Heart left ventricle (tissue), 13 donors: ENCODE measurements at regions not wholly inside any gene's neighbourhood (a gene's known extent, or its start where the extent isn't known, plus 50 kb on each side); places are given as distances from the start of the nearest gene placed in this dataset.

Experiments used
- POLR2A ChIP-seq, 2 donors: fragments of 450-650 bp; IDR thresholded peaks; one replicate each; pipeline ENCODE4 v1.6.1; 2017; ENCODE audit warnings: antibody characterized with exemption in 2 of 2, mild to moderate bottlenecking in 2 of 2, moderate library complexity in 2 of 2
- TF ChIP-seq, protein P1 (sequence below), 12 donors: fragments of 200-600 bp; sonication (generic) in 4 of 12; IDR thresholded peaks; one replicate each; pipeline versions ENCODE4 v1.5.0 to v1.8.0; 2018 to 2022; ENCODE audit warnings: antibody characterized with exemption in 12 of 12, mild to moderate bottlenecking in 5 of 12
- donor health status: ischemic (EF 13 %, LVEDD 7.1; RV severe dilation, severe dysfunction).
- donor health status: DM: no; HTN: yes; CAD: no.
- donor health status: DM: no; HTN: no; CAD: no.
- donor health status: ischemic (EF 25% LVEDD 6.9; RV normal size, moderate dysfunction).
- donor health status: ischemic (EF 25% LVEDD 5.7; RV mildly dilated, moderate dysfunction).
- donor health status: ischemic (EF 35%, LVEDD 5.7; RV mildly dilated, moderate dysfunction).
- donor health status: nonischemic (EF 11% LVEDD 7.7; RV severe dilation, severe dysfunction).
- donor health status: DM: yes; HTN: yes; CAD: no.
- donor health status: PGD.
- donor health status: ischemic (EF 29% LVEDD 5.4; RV normal size, mild dysfunction).
- donor health status: nonischemic (EF 23%, LVEDD 6.1; RV moderate dilation, normal function).

DNA sequence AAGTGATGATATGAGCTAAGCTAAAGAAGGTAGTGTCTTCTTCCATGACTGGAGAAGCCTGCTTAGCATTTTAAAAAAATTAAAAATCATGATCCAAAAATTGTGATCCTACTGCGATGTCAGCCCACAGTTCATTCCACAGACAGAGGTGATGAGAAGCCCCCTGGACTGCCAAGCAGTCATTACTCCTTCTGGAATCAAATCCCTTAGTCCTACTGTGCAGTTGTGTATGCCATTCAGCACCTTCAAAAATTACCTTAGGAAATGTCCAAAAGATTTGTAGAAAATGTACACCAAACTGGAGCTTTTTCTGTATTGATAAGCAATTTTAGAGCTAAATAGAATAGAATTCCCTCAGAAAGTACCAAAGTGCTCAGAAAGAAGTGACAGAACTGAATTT lies 283.5 kb upstream of the NFE2L3 start:
- TF ChIP-seq, protein P1, sequence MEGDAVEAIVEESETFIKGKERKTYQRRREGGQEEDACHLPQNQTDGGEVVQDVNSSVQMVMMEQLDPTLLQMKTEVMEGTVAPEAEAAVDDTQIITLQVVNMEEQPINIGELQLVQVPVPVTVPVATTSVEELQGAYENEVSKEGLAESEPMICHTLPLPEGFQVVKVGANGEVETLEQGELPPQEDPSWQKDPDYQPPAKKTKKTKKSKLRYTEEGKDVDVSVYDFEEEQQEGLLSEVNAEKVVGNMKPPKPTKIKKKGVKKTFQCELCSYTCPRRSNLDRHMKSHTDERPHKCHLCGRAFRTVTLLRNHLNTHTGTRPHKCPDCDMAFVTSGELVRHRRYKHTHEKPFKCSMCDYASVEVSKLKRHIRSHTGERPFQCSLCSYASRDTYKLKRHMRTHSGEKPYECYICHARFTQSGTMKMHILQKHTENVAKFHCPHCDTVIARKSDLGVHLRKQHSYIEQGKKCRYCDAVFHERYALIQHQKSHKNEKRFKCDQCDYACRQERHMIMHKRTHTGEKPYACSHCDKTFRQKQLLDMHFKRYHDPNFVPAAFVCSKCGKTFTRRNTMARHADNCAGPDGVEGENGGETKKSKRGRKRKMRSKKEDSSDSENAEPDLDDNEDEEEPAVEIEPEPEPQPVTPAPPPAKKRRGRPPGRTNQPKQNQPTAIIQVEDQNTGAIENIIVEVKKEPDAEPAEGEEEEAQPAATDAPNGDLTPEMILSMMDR (IDR thresholded peaks at IDR 0.05): no peak
- no peak for TF ChIP-seq POLR2A (IDR thresholded peaks at IDR 0.05)
